ENCODE measurements at regions not wholly inside any gene's neighbourhood (a gene's known extent, or its start where the extent isn't known, plus 50 kb on each side); places are given as distances from the start of the nearest gene placed in this dataset.

- H3K4me3 ChIP-seq (ENCODE audit: control extremely low read depth in 1 of 5, extremely low read depth in 1 of 5, insufficient read depth in 1 of 5, low read depth in 2 of 5, low read length in 4 of 5), result no peak overlapping the region
- H3K27ac ChIP-seq (ENCODE audit: low read length in 2 of 2), result no peak overlapping the region
- H3K4me1 ChIP-seq (ENCODE audit: control insufficient read depth in 2 of 2, insufficient read depth in 2 of 2, low read length in 2 of 2), result no peaks in the 10 kb centered on the region
- TF ChIP-seq CTCF (IDR thresholded peaks at IDR 0.05) (no peak), EZH2 (IDR thresholded peaks at IDR 0.05; ENCODE audit: borderline replicate concordance, insufficient read depth, low read depth, low read length, poor library complexity, severe bottlenecking) (no peak)
- no peaks in the 10 kb centered on the region for H3K27me3 Mint-ChIP-seq
- ChIA-PET POLR2A (no interaction called here), CTCF (no interaction called here)
- H3K79me2 ChIP-seq (ENCODE audit: control insufficient read depth, insufficient read depth, low read length), result no peaks in the 10 kb centered on the region
- H3K4me3 Mint-ChIP-seq, result no peak overlapping the region
- H3K4me2 ChIP-seq (replicated peaks; ENCODE audit: low read depth, low read length, poor library complexity, severe bottlenecking), result no peak overlapping the region
- ATAC-seq (ENCODE audit: low read depth) (no peak), DNase-seq (no peak)
- intact Hi-C loops (cut with micrococcal nuclease), result no loop called here
- H3K9me3 ChIP-seq (ENCODE audit: control extremely low read depth in 1 of 3, control insufficient read depth in 2 of 3, insufficient read depth in 1 of 3, low read length in 2 of 3), result no peaks in the 10 kb centered on the region
- H3K27me3 ChIP-seq (replicated peaks in 1 of 4; ENCODE audit: control extremely low read depth in 1 of 4, control insufficient read depth in 3 of 4, insufficient read depth in 4 of 4, low read length in 3 of 4), result no peaks in the 10 kb centered on the region
- H4K20me1 ChIP-seq (ENCODE audit: control insufficient read depth, insufficient read depth, low read length, poor library complexity, severe bottlenecking), result no peaks in the 10 kb centered on the region
- H2AFZ ChIP-seq (ENCODE audit: insufficient read depth, low read depth, low read length, poor library complexity, severe bottlenecking), result no peak overlapping the region
- WGBS (ENCODE audit: insufficient coverage), result 93% methylated on average over 1 of the region's 2 CpGs
- no peaks in the 10 kb centered on the region for H3K9me3 Mint-ChIP-seq (ENCODE audit: insufficient read depth)
- no peaks in the 10 kb centered on the region for H3K4me1 Mint-ChIP-seq
- no peak overlapping the region for H3K9ac ChIP-seq (ENCODE audit: low read length)
- no peak overlapping the region for H3K27ac Mint-ChIP-seq
- H3K36me3 ChIP-seq (replicated peaks in 1 of 2; ENCODE audit: control extremely low read depth in 1 of 2, control insufficient read depth in 1 of 2, extremely low read depth in 1 of 2, insufficient read depth in 2 of 2, low read length in 1 of 2), result no peaks in the 10 kb centered on the region
Measured at GRCh38 chr14:58878439-58879139, 240.8 kb downstream of the DACT1 start.

- no peaks in the 10 kb centered on the region for H3K27me3 ChIP-seq (replicated peaks in 1 of 4; ENCODE audit: control extremely low read depth in 1 of 4, control insufficient read depth in 3 of 4, insufficient read depth in 4 of 4, low read length in 3 of 4)
- ChIA-PET CTCF (no interaction called here), POLR2A (no interaction called here)
- intact Hi-C loops (cut with micrococcal nuclease), result no loop called here
- Mint-ChIP-seq H3K27me3 (no peaks in the 10 kb centered on the region), H3K4me1 (no peaks in the 10 kb centered on the region), H3K4me3 (no peak overlapping the region), H3K9me3 (ENCODE audit: insufficient read depth) (no peaks in the 10 kb centered on the region), H3K27ac (no peak overlapping the region)
- H3K36me3 ChIP-seq (replicated peaks in 1 of 2; ENCODE audit: control extremely low read depth in 1 of 2, control insufficient read depth in 1 of 2, extremely low read depth in 1 of 2, insufficient read depth in 2 of 2, low read length in 1 of 2), result no peaks in the 10 kb centered on the region
- no peaks in the 10 kb centered on the region for H4K20me1 ChIP-seq (ENCODE audit: control insufficient read depth, insufficient read depth, low read length, poor library complexity, severe bottlenecking)
- WGBS (ENCODE audit: insufficient coverage), result no CpG with 5 or more reads among the region's 1 CpG
- no peak for TF ChIP-seq CTCF (IDR thresholded peaks at IDR 0.05)
- TF ChIP-seq EZH2 (IDR thresholded peaks at IDR 0.05; ENCODE audit: borderline replicate concordance, insufficient read depth, low read depth, low read length, poor library complexity, severe bottlenecking), result no peak
- no peak overlapping the region for H3K4me2 ChIP-seq (replicated peaks; ENCODE audit: low read depth, low read length, poor library complexity, severe bottlenecking)
- DNase-seq (no peak), ATAC-seq (ENCODE audit: low read depth) (no peak)
- H3K79me2 ChIP-seq (ENCODE audit: control insufficient read depth, insufficient read depth, low read length), result no peaks in the 10 kb centered on the region
- no peak overlapping the region for H3K9ac ChIP-seq (ENCODE audit: low read length)
- no peak overlapping the region for H3K4me3 ChIP-seq (ENCODE audit: control extremely low read depth in 1 of 5, extremely low read depth in 1 of 5, insufficient read depth in 1 of 5, low read depth in 2 of 5, low read length in 4 of 5)
- H2AFZ ChIP-seq (ENCODE audit: insufficient read depth, low read depth, low read length, poor library complexity, severe bottlenecking), result no peak overlapping the region
- H3K27ac ChIP-seq (ENCODE audit: low read length in 2 of 2), result no peak overlapping the region
- H3K9me3 ChIP-seq (ENCODE audit: control extremely low read depth in 1 of 3, control insufficient read depth in 2 of 3, insufficient read depth in 1 of 3, low read length in 2 of 3), result no peaks in the 10 kb centered on the region
- no peaks in the 10 kb centered on the region for H3K4me1 ChIP-seq (ENCODE audit: control insufficient read depth in 2 of 2, insufficient read depth in 2 of 2, low read length in 2 of 2)
Measured at GRCh38 chr14:58881433-58881832, 243.7 kb downstream of the DACT1 start.

All from B cell (primary cell).